ENCODE measurements at regions not wholly inside any gene's neighbourhood (a gene's known extent, or its start where the extent isn't known, plus 50 kb on each side); places are given as distances from the start of the nearest gene placed in this dataset.

GRCh38 chr15:98419173-98419780, 229.1 kb upstream of the IGF1R start:
- H3K79me2 ChIP-seq = no peaks in the 10 kb centered on the region
- peaks cover 6% of the 10 kb centered on the region for H3K27me3 ChIP-seq (ENCODE audit: control insufficient read depth, insufficient read depth, low read length)
- H3K9me3 ChIP-seq (ENCODE audit: control insufficient read depth, low read length) = no peaks in the 10 kb centered on the region
- H3K36me3 ChIP-seq (ENCODE audit: control insufficient read depth, insufficient read depth, low read length) = no peaks in the 10 kb centered on the region
- H2AFZ ChIP-seq = no peak overlapping the region
- no peak overlapping the region for H3K4me2 ChIP-seq (ENCODE audit: low read length)
- no peak overlapping the region for H3K27ac ChIP-seq
- no peak overlapping the region for H3K4me3 ChIP-seq (ENCODE audit: low read depth, low read length)
- no peaks in the 10 kb centered on the region for H3K4me1 ChIP-seq
- no peak for TF ChIP-seq CTCF (IDR thresholded peaks at IDR 0.05)
- no peak overlapping the region for H3K9ac ChIP-seq

DNA sequence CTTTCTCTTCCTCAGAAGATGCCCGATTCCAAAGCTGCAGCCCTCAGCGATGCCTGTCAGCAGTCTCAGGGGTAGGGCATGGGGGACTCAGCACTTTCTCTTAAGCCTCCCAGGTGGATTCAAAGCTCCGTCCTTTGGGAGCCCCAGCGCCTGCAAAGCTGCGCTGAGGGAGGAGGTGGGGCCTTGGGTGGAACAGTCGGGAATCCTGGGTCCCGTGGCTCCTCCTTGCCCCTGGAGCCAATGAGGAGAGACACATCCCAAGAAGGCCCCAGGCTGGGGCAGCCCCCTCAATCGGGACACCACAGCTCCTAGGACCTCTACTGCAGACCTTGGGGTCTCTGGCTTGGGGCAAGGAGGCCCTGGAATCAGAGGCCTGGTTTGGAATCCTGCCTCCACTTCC, 227.5 kb upstream of the IGF1R start:
- Histone ChIP-seq H3K4me1 (no peaks in the 10 kb centered on the region), H3K4me2 (ENCODE audit: low read length) (peak overlapping the region; percentile 64), H3K9ac (no peak overlapping the region), H2AFZ (no peak overlapping the region), H3K4me3 (ENCODE audit: low read depth, low read length) (peak overlapping the region; percentile 47), H3K27me3 (ENCODE audit: control insufficient read depth, insufficient read depth, low read length) (peaks cover 6% of the 10 kb centered on the region), H3K36me3 (ENCODE audit: control insufficient read depth, insufficient read depth, low read length) (no peaks in the 10 kb centered on the region), H3K27ac (no peak overlapping the region), H3K79me2 (no peaks in the 10 kb centered on the region), H3K9me3 (ENCODE audit: control insufficient read depth, low read length) (no peaks in the 10 kb centered on the region)
- TF ChIP-seq CTCF (IDR thresholded peaks at IDR 0.05) = no peak

DNA sequence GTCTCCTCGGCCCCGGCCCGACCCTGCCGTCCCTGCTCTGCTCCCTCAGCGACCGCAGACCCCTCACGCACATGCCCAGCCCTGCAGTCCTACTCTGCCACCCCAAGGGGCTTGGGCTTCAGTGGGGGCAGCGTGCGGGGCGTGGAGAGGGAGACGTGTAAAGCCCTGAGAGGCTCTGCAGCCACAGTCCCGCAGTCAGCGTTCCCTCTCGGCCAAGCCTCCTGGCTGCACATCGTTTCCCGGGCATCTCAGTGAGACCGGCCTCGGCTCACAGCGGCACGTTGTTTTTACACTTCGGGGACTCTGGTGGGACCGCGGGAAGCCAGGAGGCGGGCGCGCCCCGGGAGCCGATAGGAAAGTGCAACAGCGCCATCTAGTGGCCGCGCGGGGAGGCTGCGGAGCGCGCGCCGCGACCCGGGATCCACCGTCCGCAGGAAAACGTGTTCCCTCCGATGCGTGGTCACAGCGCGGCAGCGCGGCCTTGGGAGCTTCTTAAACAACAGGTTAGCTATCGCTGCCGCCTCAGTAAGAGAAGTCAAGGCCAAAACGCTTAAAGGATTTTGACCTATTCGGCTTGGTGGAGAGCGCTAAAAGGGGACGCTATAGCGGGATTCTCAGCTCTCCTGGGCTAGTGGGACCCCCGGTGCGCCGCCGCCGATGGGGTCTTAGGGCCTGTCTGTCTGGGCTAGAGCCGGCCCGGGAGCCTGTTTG, 226.8 kb upstream of the IGF1R start:
- Histone ChIP-seq H3K4me3 (ENCODE audit: low read depth, low read length) (peak overlapping the region; percentile 47), H2AFZ (peak overlapping the region; percentile 3), H3K9me3 (ENCODE audit: control insufficient read depth, low read length) (no peaks in the 10 kb centered on the region), H3K79me2 (no peaks in the 10 kb centered on the region), H3K27ac (no peak overlapping the region), H3K4me1 (no peaks in the 10 kb centered on the region), H3K4me2 (ENCODE audit: low read length) (peak overlapping the region; percentile 64), H3K9ac (no peak overlapping the region), H3K36me3 (ENCODE audit: control insufficient read depth, insufficient read depth, low read length) (no peaks in the 10 kb centered on the region), H3K27me3 (ENCODE audit: control insufficient read depth, insufficient read depth, low read length) (peaks cover 6% of the 10 kb centered on the region)
- peak; percentile 80 for TF ChIP-seq CTCF (IDR thresholded peaks at IDR 0.05)

GRCh38 chr15:98422130-98422478, 226.2 kb upstream of the IGF1R start:
- Histone ChIP-seq H2AFZ (no peak overlapping the region), H3K4me2 (ENCODE audit: low read length) (no peak overlapping the region), H3K27ac (no peak overlapping the region), H3K36me3 (ENCODE audit: control insufficient read depth, insufficient read depth, low read length) (no peaks in the 10 kb centered on the region), H3K9ac (no peak overlapping the region), H3K79me2 (no peaks in the 10 kb centered on the region), H3K4me1 (no peaks in the 10 kb centered on the region), H3K27me3 (ENCODE audit: control insufficient read depth, insufficient read depth, low read length) (peaks cover 6% of the 10 kb centered on the region), H3K4me3 (ENCODE audit: low read depth, low read length) (no peak overlapping the region), H3K9me3 (ENCODE audit: control insufficient read depth, low read length) (no peaks in the 10 kb centered on the region)
- TF ChIP-seq CTCF (IDR thresholded peaks at IDR 0.05) = no peak

- Histone ChIP-seq H3K4me1 (no peaks in the 10 kb centered on the region), H3K9ac (no peak overlapping the region), H3K9me3 (ENCODE audit: control insufficient read depth, low read length) (no peaks in the 10 kb centered on the region), H3K4me2 (ENCODE audit: low read length) (no peak overlapping the region), H2AFZ (no peak overlapping the region), H3K4me3 (ENCODE audit: low read depth, low read length) (no peak overlapping the region), H3K27me3 (ENCODE audit: control insufficient read depth, insufficient read depth, low read length) (peaks cover 6% of the 10 kb centered on the region), H3K79me2 (no peaks in the 10 kb centered on the region), H3K36me3 (ENCODE audit: control insufficient read depth, insufficient read depth, low read length) (no peaks in the 10 kb centered on the region), H3K27ac (no peak overlapping the region)
- no peak for TF ChIP-seq CTCF (IDR thresholded peaks at IDR 0.05)
Observed at GRCh38 chr15:98425173-98425572, 223.2 kb upstream of the IGF1R start.

Data from parathyroid adenoma (tissue), 2 donors.